Type B pancreatic cell (in vitro differentiated cells): ENCODE measurements at regions not wholly inside any gene's neighbourhood (a gene's known extent, or its start where the extent isn't known, plus 50 kb on each side); places are given as distances from the start of the nearest gene placed in this dataset.
"Not testable (repeated sequence)": the region's sequence is repeated elsewhere in the genome, so short reads cannot be mapped to it uniquely, and the experiment has no call there.

ENCODE experiments used
- DNase-seq: peaks from one replicate; pipeline ENCODE4 v3.0.0; 2021; ENCODE audit warnings: mixed read lengths; ENCODE audit not compliant: unreplicated experiment; ENCODE audit errors: extremely low spot score
- H3K27ac Mint-ChIP-seq: 2 replicates; pipeline ENCODE4 v1.8.0; 2021; ENCODE audit warnings: mild to moderate bottlenecking, mixed read lengths
- H3K27me3 Mint-ChIP-seq: 2 replicates; pipeline ENCODE4 v1.8.0; 2021; ENCODE audit warnings: mixed read lengths
- H3K36me3 Mint-ChIP-seq: 2 replicates; pipeline ENCODE4 v1.8.0; 2021; ENCODE audit warnings: mixed read lengths
- H3K4me1 Mint-ChIP-seq: one replicate; pipeline ENCODE4 v1.8.0; 2021; ENCODE audit warnings: mixed read lengths; ENCODE audit not compliant: unreplicated experiment
- H3K4me3 Mint-ChIP-seq: 2 replicates; pipeline ENCODE4 v1.8.0; 2021; ENCODE audit warnings: mild to moderate bottlenecking, mixed read lengths
- H3K9me3 Mint-ChIP-seq: 2 replicates; pipeline ENCODE4 v1.8.0; 2021; ENCODE audit warnings: mixed read lengths
- CTCF ChIP-seq: fragments of 200-600 bp; sonication (generic); conservative IDR thresholded peaks from 2 replicates; pipeline ENCODE4 v1.5.0; 2021; ENCODE audit warnings: antibody characterized with exemption, mild to moderate bottlenecking

GRCh38 chr5:107012371-107012770 lies 658.4 kb downstream of the EFNA5 start:
- Mint-ChIP-seq H3K36me3 (no peaks in the 10 kb centered on the region), H3K27ac (no peak overlapping the region), H3K4me1 (peaks cover 5% of the 10 kb centered on the region), H3K4me3 (no peak overlapping the region), H3K9me3 (no peaks in the 10 kb centered on the region), H3K27me3 (peaks cover 3% of the 10 kb centered on the region)
- no peak for DNase-seq
- TF ChIP-seq CTCF, result no peak

DNA sequence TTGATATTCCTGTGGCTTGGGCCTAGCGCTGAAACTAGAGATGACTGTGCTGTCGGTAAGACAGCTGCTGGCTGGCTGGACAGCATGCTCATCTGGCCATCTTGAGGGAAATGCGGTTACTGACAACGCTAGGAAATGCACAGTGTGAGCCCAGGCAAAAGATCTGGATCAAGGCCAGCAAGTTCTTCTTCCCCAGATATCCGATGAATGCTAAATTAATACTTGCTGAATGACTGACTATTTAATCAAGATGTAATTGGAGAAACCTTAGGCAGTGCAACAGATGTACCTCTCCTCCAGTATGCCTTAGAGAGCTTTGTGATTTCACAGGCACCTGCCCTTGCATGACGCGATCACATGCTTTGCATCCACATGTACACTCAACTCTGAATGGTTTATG lies 659.1 kb downstream of the EFNA5 start:
- no peaks in the 10 kb centered on the region for H3K36me3 Mint-ChIP-seq
- DNase-seq, result no peak
- no peak overlapping the region for H3K27ac Mint-ChIP-seq
- H3K4me3 Mint-ChIP-seq, result no peak overlapping the region
- no peaks in the 10 kb centered on the region for H3K9me3 Mint-ChIP-seq
- peaks cover 3% of the 10 kb centered on the region for H3K27me3 Mint-ChIP-seq
- peaks cover 5% of the 10 kb centered on the region for H3K4me1 Mint-ChIP-seq
- no peak for TF ChIP-seq CTCF

DNA sequence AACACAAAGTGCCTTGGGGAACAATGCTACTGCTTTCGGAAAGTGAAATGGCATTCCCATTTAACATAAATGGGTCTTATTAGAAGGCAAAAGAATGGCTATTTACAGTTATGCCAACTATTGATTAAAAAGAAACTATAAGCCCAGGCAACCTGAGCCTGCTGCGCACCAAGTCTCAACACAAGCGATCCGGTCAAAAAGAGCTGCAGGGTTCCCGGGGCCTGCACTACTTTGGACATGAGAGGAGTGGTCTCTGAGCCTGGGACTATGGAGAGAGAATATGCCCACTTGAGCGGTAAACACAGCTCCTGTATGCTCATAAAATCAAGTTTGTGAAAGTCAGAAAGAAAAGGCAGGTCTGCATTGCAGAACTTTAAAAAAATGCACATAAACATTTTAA lies 660.7 kb downstream of the EFNA5 start:
- no peak for TF ChIP-seq CTCF
- H3K27me3 Mint-ChIP-seq, result peaks cover 5% of the 10 kb centered on the region
- H3K4me3 Mint-ChIP-seq, result no peak overlapping the region
- no peak for DNase-seq
- H3K27ac Mint-ChIP-seq, result no peak overlapping the region
- H3K4me1 Mint-ChIP-seq, result peaks cover 5% of the 10 kb centered on the region
- no peaks in the 10 kb centered on the region for H3K36me3 Mint-ChIP-seq
- no peaks in the 10 kb centered on the region for H3K9me3 Mint-ChIP-seq

DNA sequence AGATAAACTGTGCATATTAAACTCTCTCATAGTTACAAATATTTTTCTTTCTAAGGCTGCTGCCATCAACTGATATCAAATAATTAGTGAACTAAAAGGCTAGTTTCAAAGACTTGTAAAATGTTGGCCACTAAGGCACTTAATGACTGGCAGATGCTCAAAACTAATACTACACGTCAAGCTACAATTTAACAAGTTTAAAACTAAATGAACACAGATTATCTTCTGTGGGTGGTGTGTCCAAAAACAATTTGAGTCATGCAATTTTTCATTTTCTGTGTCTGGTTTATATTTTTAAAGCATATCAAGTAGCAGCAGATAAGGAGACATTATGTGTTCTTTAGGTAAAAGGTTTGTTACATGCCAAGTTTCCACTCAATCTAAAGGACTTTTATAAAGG lies 665.1 kb downstream of the EFNA5 start:
- peaks cover 3% of the 10 kb centered on the region for H3K27me3 Mint-ChIP-seq
- H3K4me1 Mint-ChIP-seq, result no peaks in the 10 kb centered on the region
- no peak for DNase-seq
- H3K27ac Mint-ChIP-seq, result no peak overlapping the region
- H3K36me3 Mint-ChIP-seq, result no peaks in the 10 kb centered on the region
- no peak for TF ChIP-seq CTCF
- H3K9me3 Mint-ChIP-seq, result no peaks in the 10 kb centered on the region
- no peak overlapping the region for H3K4me3 Mint-ChIP-seq

DNA sequence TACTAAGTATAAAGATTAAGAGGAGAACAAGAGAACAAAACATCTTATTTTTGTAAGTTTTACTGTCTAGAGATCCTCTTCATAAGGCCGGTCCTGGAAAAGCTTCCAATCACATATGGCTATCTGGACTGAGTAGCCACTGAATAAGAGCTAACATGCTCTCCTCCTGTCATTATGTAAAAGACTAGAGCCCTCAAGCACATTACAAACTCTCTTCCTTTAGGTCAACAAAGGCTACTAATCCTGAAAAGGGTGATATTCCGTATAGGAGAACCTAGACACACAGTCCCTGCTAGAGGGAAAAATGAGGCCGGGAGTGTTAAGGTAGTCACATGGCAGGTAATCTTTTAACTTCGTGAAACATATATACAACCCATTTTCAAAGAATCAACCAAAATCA lies 665.6 kb downstream of the EFNA5 start:
- Mint-ChIP-seq H3K27ac (no peak overlapping the region), H3K27me3 (peaks cover 3% of the 10 kb centered on the region), H3K9me3 (no peaks in the 10 kb centered on the region), H3K4me3 (no peak overlapping the region), H3K4me1 (no peaks in the 10 kb centered on the region), H3K36me3 (no peaks in the 10 kb centered on the region)
- DNase-seq, result no peak
- no peak for TF ChIP-seq CTCF

- no peak overlapping the region for H3K27ac Mint-ChIP-seq
- no peak for TF ChIP-seq CTCF
- H3K4me1 Mint-ChIP-seq, result no peaks in the 10 kb centered on the region
- H3K36me3 Mint-ChIP-seq, result peaks cover 5% of the 10 kb centered on the region
- no peak overlapping the region for H3K4me3 Mint-ChIP-seq
- no peak for DNase-seq
- H3K27me3 Mint-ChIP-seq, result peaks cover 3% of the 10 kb centered on the region
- H3K9me3 Mint-ChIP-seq, result peaks cover 14% of the 10 kb centered on the region
Measured at GRCh38 chr5:107002115-107002514, 668.6 kb downstream of the EFNA5 start.

DNA sequence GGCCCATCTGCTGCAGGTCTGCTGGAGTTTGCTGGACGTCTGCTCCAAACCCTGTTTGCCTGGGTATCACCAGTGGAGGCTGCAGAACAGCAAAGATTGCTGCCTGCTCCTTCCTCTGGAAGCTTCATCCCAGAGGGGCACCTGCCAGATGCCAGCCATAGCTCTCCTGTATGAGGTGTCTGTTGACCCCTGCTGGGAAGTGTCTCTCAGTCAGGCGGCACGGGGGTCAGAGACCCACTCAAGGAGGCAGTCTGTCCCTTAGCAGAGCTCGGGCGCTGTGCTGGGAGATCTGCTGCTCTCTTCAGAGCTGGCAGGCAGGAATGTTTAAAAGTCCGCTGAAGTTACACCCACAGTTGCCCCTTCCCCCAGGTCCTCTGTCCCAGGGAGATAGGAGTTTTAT lies 671.2 kb downstream of the EFNA5 start:
- peaks cover 14% of the 10 kb centered on the region for H3K9me3 Mint-ChIP-seq
- not testable (repeated sequence) for H3K36me3 Mint-ChIP-seq, H3K4me1 Mint-ChIP-seq, H3K27ac Mint-ChIP-seq, H3K4me3 Mint-ChIP-seq, H3K27me3 Mint-ChIP-seq, DNase-seq
